ENCODE measurements at regions not wholly inside any gene's neighbourhood (a gene's known extent, or its start where the extent isn't known, plus 50 kb on each side); places are given as distances from the start of the nearest gene placed in this dataset.
"Not testable (repeated sequence)": the region's sequence is repeated elsewhere in the genome, so short reads cannot be mapped to it uniquely, and the experiment has no call there.

- no peak for DNase-seq (ENCODE audit: low spot score)
These were observed 233.3 kb downstream of the ZNF608 start for GRCh38 chr5:124512952-124513632.

GRCh38 chr5:124512236-124512635 lies 234.2 kb downstream of the ZNF608 start:
- DNase-seq (ENCODE audit: low spot score): no peak

- no peak for DNase-seq (ENCODE audit: low spot score)
These were observed 234.6 kb downstream of the ZNF608 start for GRCh38 chr5:124511791-124512190.

- DNase-seq (ENCODE audit: low spot score): no peak
These were observed 238.8 kb downstream of the ZNF608 start for GRCh38 chr5:124507688-124508087.

GRCh38 chr5:124504081-124504916 lies 242.1 kb downstream of the ZNF608 start:
- DNase-seq (ENCODE audit: low spot score): no peak

- DNase-seq (ENCODE audit: low spot score): no peak
These were observed 243.9 kb downstream of the ZNF608 start for GRCh38 chr5:124502551-124502950.

GRCh38 chr5:124499818-124500217 lies 246.6 kb downstream of the ZNF608 start:
- not testable (repeated sequence) for DNase-seq (ENCODE audit: low spot score)

GRCh38 chr5:124496968-124497367 lies 249.5 kb downstream of the ZNF608 start:
- DNase-seq (ENCODE audit: low spot score): not testable (repeated sequence)

GRCh38 chr5:124494540-124495116 lies 251.8 kb downstream of the ZNF608 start:
- no peak for DNase-seq (ENCODE audit: low spot score)

GRCh38 chr5:124492444-124493224 lies 253.8 kb downstream of the ZNF608 start:
- DNase-seq (ENCODE audit: low spot score): no peak

- not testable (repeated sequence) for DNase-seq (ENCODE audit: low spot score)
These were observed 256.1 kb downstream of the ZNF608 start for GRCh38 chr5:124490315-124490714.

GRCh38 chr5:124481419-124481818 lies 265.0 kb downstream of the ZNF608 start:
- no peak for DNase-seq (ENCODE audit: low spot score)

- DNase-seq (ENCODE audit: low spot score): no peak
These were observed 265.5 kb downstream of the ZNF608 start for GRCh38 chr5:124480964-124481363.

GRCh38 chr5:124480022-124480421 lies 266.4 kb downstream of the ZNF608 start:
- DNase-seq (ENCODE audit: low spot score): no peak

- no peak for DNase-seq (ENCODE audit: low spot score)
These were observed 268.2 kb downstream of the ZNF608 start for GRCh38 chr5:124478264-124478663.

- no peak for DNase-seq (ENCODE audit: low spot score)
These were observed 268.9 kb downstream of the ZNF608 start for GRCh38 chr5:124477577-124477976.

- DNase-seq (ENCODE audit: low spot score): no peak
These were observed 269.4 kb downstream of the ZNF608 start for GRCh38 chr5:124477062-124477461.

- no peak for DNase-seq (ENCODE audit: low spot score)
These were observed 271.8 kb downstream of the ZNF608 start for GRCh38 chr5:124474528-124475215.

- no peak for DNase-seq (ENCODE audit: low spot score)
These were observed 277.6 kb downstream of the ZNF608 start for GRCh38 chr5:124468671-124469411.

- DNase-seq (ENCODE audit: low spot score): no peak
These were observed 278.7 kb downstream of the ZNF608 start for GRCh38 chr5:124467745-124468144.

GRCh38 chr5:124466011-124466410 lies 280.4 kb downstream of the ZNF608 start:
- DNase-seq (ENCODE audit: low spot score): no peak
